IMR-90 (cell line): ENCODE measurements at regions not wholly inside any gene's neighbourhood (a gene's known extent, or its start where the extent isn't known, plus 50 kb on each side); places are given as distances from the start of the nearest gene placed in this dataset.

Experiments used
- ATAC-seq: fragments of 200-7000 bp; cut with Tn5 transposase; 2 replicates; pipeline ENCODE4 v1.9.1; 2020; ENCODE audit warnings: low read depth, mild to moderate bottlenecking, moderate library complexity
- BruUV-seq: library from RNA; stranded (reverse); fragments of 400-500 nt; replicated peaks from 2 replicates; lab custom pipeline; 2021; lab: Mats Ljungman, UMichigan
- CTCF ChIA-PET: fragments of 300-600 bp; formaldehyde crosslinking; extraction: SDS; loops from one replicate; lab custom pipeline; 2021; ENCODE audit warnings: antibody characterized with exemption; lab: Yijun Ruan, JAX
- POLR2A ChIA-PET: fragments of 300-600 bp; sonication (Branson Sonifier 250); formaldehyde crosslinking; loops from one replicate; lab custom pipeline; 2022; ENCODE audit warnings: antibody characterized with exemption; ENCODE audit not compliant: unreplicated experiment; lab: Charles Lee
- DNase-seq: peaks from one replicate; pipeline ENCODE4 v3.0.0; 2013
- H2AFZ ChIP-seq: replicated peaks from 2 replicates; pipeline ENCODE3; 2013; ENCODE audit warnings: low read length, mild to moderate bottlenecking; ENCODE audit not compliant: poor library complexity
- H2AK5ac ChIP-seq: 2 replicates; pipeline ENCODE4 v1.6.1; 2013; ENCODE audit warnings: low read depth, low read length, inconsistent platforms
- H2AK9ac ChIP-seq: replicated peaks from 2 replicates; pipeline ENCODE3; 2013; ENCODE audit warnings: mild to moderate bottlenecking, low read depth, low read length, moderate library complexity; ENCODE audit not compliant: poor library complexity
- H2BK120ac ChIP-seq: 2 replicates; pipeline ENCODE4 v1.6.1; 2013; ENCODE audit warnings: low read depth, low read length, inconsistent platforms
- H2BK15ac ChIP-seq: 3 replicates; pipeline ENCODE4 v1.6.1; 2013; ENCODE audit warnings: low read depth, low read length, inconsistent platforms
- H2BK20ac ChIP-seq: 2 replicates; pipeline ENCODE4 v1.6.1; 2013; ENCODE audit warnings: low read depth, mild to moderate bottlenecking, inconsistent platforms, low read length, moderate library complexity
- H2BK5ac ChIP-seq: 2 replicates; pipeline ENCODE4 v1.6.1; 2013; ENCODE audit warnings: mild to moderate bottlenecking, low read depth, low read length, inconsistent platforms; ENCODE audit not compliant: poor library complexity, severe bottlenecking
- H3K14ac ChIP-seq: replicated peaks from 2 replicates; pipeline ENCODE4 v1.6.1; 2013; ENCODE audit warnings: low read depth, low read length, inconsistent platforms
- H3K18ac ChIP-seq: 2 replicates; pipeline ENCODE4 v1.6.1; 2013; ENCODE audit warnings: low read depth, low read length, control low read depth
- H3K23ac ChIP-seq: 2 replicates; pipeline ENCODE4 v1.6.1; 2013; ENCODE audit warnings: low read depth, low read length, inconsistent platforms
- H3K27ac ChIP-seq: 2 replicates; pipeline ENCODE4 v1.5.1; 2013; ENCODE audit warnings: mild to moderate bottlenecking, control low read depth, low read length; ENCODE audit not compliant: insufficient read depth
- H3K27me3 ChIP-seq: 2 replicates; pipeline ENCODE4 v1.6.1; 2013; ENCODE audit warnings: low read length; ENCODE audit not compliant: control insufficient read depth, insufficient read depth
- H3K36me3 ChIP-seq: 2 replicates; pipeline ENCODE4 v1.6.1; 2013; ENCODE audit warnings: low read length, mixed read lengths; ENCODE audit not compliant: control insufficient read depth, insufficient read depth
- H3K4ac ChIP-seq: 2 replicates; pipeline ENCODE4 v1.6.1; 2013; ENCODE audit warnings: low read depth, low read length, inconsistent platforms
- H3K4me1 ChIP-seq: 2 replicates; pipeline ENCODE4 v1.6.1; 2013; ENCODE audit warnings: low read length, mixed read lengths; ENCODE audit not compliant: control insufficient read depth, insufficient read depth
- H3K4me2 ChIP-seq: 2 replicates; pipeline ENCODE4 v1.6.1; 2013; ENCODE audit warnings: low read depth, mild to moderate bottlenecking, control low read depth, low read length, moderate library complexity
- H3K4me3 ChIP-seq: 2 replicates; pipeline ENCODE4 v1.5.1; 2013; ENCODE audit warnings: low read depth, mild to moderate bottlenecking, control low read depth, low read length, moderate library complexity; ENCODE audit not compliant: insufficient read depth
- H3K56ac ChIP-seq: 2 replicates; pipeline ENCODE4 v1.6.1; 2013; ENCODE audit warnings: low read length, inconsistent platforms; ENCODE audit not compliant: insufficient read depth; ENCODE audit errors: extremely low read depth
- H3K79me1 ChIP-seq, 2 experiments: 2 replicates each; pipeline ENCODE4 v1.6.1; 2013; ENCODE audit warnings: low read length in 2 of 2, inconsistent platforms in 1 of 2, low read depth in 1 of 2
- H3K9ac ChIP-seq: 2 replicates; pipeline ENCODE4 v1.6.1; 2013; ENCODE audit warnings: low read depth, low read length, control low read depth
- H3K9me1 ChIP-seq: 2 replicates; pipeline ENCODE4 v1.6.1; 2013; ENCODE audit warnings: low read length, inconsistent platforms; ENCODE audit not compliant: insufficient read depth
- H3K9me3 ChIP-seq: 2 replicates; pipeline ENCODE4 v1.6.1; 2013; ENCODE audit warnings: low read length; ENCODE audit not compliant: control insufficient read depth, insufficient read depth
- H4K20me1 ChIP-seq: 2 replicates; pipeline ENCODE4 v1.6.1; 2013; ENCODE audit warnings: low read length, inconsistent platforms; ENCODE audit not compliant: insufficient read depth
- H4K5ac ChIP-seq: 2 replicates; pipeline ENCODE4 v1.6.1; 2013; ENCODE audit warnings: mild to moderate bottlenecking, low read depth, low read length, control low read depth
- H4K8ac ChIP-seq, 2 experiments: 2 replicates each; pipeline ENCODE4 v1.6.1; 2013; ENCODE audit warnings: low read depth in 2 of 2, low read length in 2 of 2, control low read depth in 1 of 2, inconsistent platforms in 1 of 2
- H4K91ac ChIP-seq: 2 replicates; pipeline ENCODE4 v1.6.1; 2013; ENCODE audit warnings: low read depth, low read length, inconsistent platforms; ENCODE audit not compliant: insufficient read depth
- BHLHE40 ChIP-seq: fragments of 150-350 bp; IDR thresholded peaks from 2 replicates; pipeline ENCODE4 v1.6.1; 2016; ENCODE audit warnings: mild to moderate bottlenecking, low read depth, low read length
- CEBPB ChIP-seq: IDR thresholded peaks from 2 replicates; pipeline ENCODE4 v1.6.1; 2012; ENCODE audit warnings: low read depth, low read length, improper control_type of control experiment
- CHD1 ChIP-seq: IDR thresholded peaks from 2 replicates; pipeline ENCODE4 v1.6.1; 2012; ENCODE audit warnings: low read depth, low read length, improper control_type of control experiment
- MAFK ChIP-seq: IDR thresholded peaks from 2 replicates; pipeline ENCODE4 v1.6.1; 2012; ENCODE audit warnings: low read depth, low read length, improper control_type of control experiment
- MAZ ChIP-seq: IDR thresholded peaks from 2 replicates; pipeline ENCODE4 v1.6.1; 2012; ENCODE audit warnings: low read depth, mild to moderate bottlenecking, low read length, improper control_type of control experiment, moderate library complexity, borderline replicate concordance
- MXI1 ChIP-seq: IDR thresholded peaks from 2 replicates; pipeline ENCODE4 v1.6.1; 2012; ENCODE audit warnings: low read depth, mild to moderate bottlenecking, low read length, moderate library complexity, borderline replicate concordance
- NFE2L2 ChIP-seq: fragments of 150-350 bp; IDR thresholded peaks from 2 replicates; pipeline ENCODE4 v1.6.1; 2016; ENCODE audit warnings: low read depth, mild to moderate bottlenecking, low read length
- POLR2A ChIP-seq: IDR thresholded peaks from 2 replicates; pipeline ENCODE4 v1.6.1; 2012; ENCODE audit warnings: mild to moderate bottlenecking, low read depth, low read length
- RAD21 ChIP-seq: IDR thresholded peaks from 2 replicates; pipeline ENCODE4 v1.6.1; 2012; ENCODE audit warnings: low read length, improper control_type of control experiment
- RCOR1 ChIP-seq: IDR thresholded peaks from 2 replicates; pipeline ENCODE4 v1.6.1; 2012; ENCODE audit warnings: mild to moderate bottlenecking, low read length, improper control_type of control experiment; ENCODE audit not compliant: insufficient replicate concordance
- RFX5 ChIP-seq: IDR thresholded peaks from 2 replicates; pipeline ENCODE4 v1.8.0; 2012; ENCODE audit warnings: low read depth, mild to moderate bottlenecking, low read length, moderate library complexity
- SMC3 ChIP-seq: fragments of 150-350 bp; IDR thresholded peaks from 2 replicates; pipeline ENCODE4 v1.6.1; 2016; ENCODE audit warnings: low read depth, mild to moderate bottlenecking, antibody characterized with exemption, low read length, moderate library complexity
- WGBS, 2 experiments: methylation state at CpG; one replicate each; pipeline versions ENCODE4 v1.1.5 to v1.1.7; 2013; ENCODE audit warnings: missing lambda C conversion rate in 2 of 2; ENCODE audit not compliant: insufficient read length in 1 of 2; ENCODE audit errors: extremely low coverage in 2 of 2; 5-methylcytosine and 5-hydroxymethylcytosine counted together
- dilution Hi-C: fragments of 300-500 bp; cut with HindIII; formaldehyde crosslinking; loops from one replicate; pipeline ENCODE4 v1.14.3; 2018; ENCODE audit warnings: low sequenced_read_pairs; ENCODE audit not compliant: unreplicated experiment
- in situ Hi-C: fragments of 300-500 bp; cut with MboI; formaldehyde crosslinking; loops from 3 replicates; pipeline ENCODE4 v1.14.3; 2019; ENCODE audit warnings: low sequenced_read_pairs, inconsistent platforms, mixed read lengths
- intact Hi-C: fragments of 100-400 bp; cut with micrococcal nuclease; formaldehyde crosslinking; loops from 2 replicates; pipeline ENCODE4 v1.10.0; 2022
- TF ChIP-seq, protein P1 (sequence below): fragments of 150-350 bp; IDR thresholded peaks from 2 replicates; pipeline ENCODE4 v1.6.1; 2017; ENCODE audit warnings: mild to moderate bottlenecking, antibody characterized with exemption, low read length, low read depth
- TF ChIP-seq, protein P2 (sequence below): fragments of 150-350 bp; IDR thresholded peaks from 2 replicates; pipeline ENCODE4 v1.6.1; 2016; ENCODE audit warnings: low read depth, mild to moderate bottlenecking, low read length, moderate library complexity, borderline replicate concordance

DNA sequence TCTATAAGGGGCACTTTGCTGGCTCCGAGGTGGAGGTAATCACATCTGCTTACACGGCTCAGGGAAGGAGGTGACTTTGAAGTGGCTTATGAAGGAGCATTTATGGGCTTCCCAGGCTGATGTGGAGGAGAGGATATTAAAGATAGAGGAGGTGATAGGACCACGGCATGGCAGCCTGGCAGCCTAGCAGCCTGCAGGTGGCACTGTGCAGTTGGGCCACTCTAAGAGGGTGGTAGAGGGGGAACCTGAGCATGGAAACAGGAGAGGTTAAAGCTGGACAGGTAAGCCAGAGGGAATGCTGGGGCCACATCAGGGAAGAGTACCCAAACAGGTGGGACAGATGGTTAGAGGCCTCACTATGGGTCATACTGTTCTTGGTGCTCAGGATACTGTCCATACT, 375.0 kb downstream of the WDR72 start:
- no peak overlapping the region for H2AFZ ChIP-seq
- ChIA-PET POLR2A (no interaction called here), CTCF (no interaction called here)
- no peak overlapping the region for H4K8ac ChIP-seq
- no peaks in the 10 kb centered on the region for H3K79me1 ChIP-seq
- H2AK5ac ChIP-seq, result no peak overlapping the region
- no peaks in the 10 kb centered on the region for H3K4me1 ChIP-seq
- no peak overlapping the region for H4K5ac ChIP-seq
- H3K56ac ChIP-seq, result no peak overlapping the region
- no peaks in the 10 kb centered on the region for H3K27me3 ChIP-seq
- no TSS peak for BruUV-seq
- intact Hi-C loops (no loop called here), dilution Hi-C loops (no loop called here), in situ Hi-C loops (no loop called here)
- no peaks in the 10 kb centered on the region for H4K20me1 ChIP-seq
- H2BK20ac ChIP-seq, result no peak overlapping the region
- no peak overlapping the region for H3K4me3 ChIP-seq
- no peak overlapping the region for H2AK9ac ChIP-seq
- H3K9ac ChIP-seq, result no peak overlapping the region
- H3K4ac ChIP-seq, result no peak overlapping the region
- H3K9me1 ChIP-seq, result no peaks in the 10 kb centered on the region
- no peak overlapping the region for H3K23ac ChIP-seq
- no peak overlapping the region for H2BK15ac ChIP-seq
- TF ChIP-seq, protein P1, sequence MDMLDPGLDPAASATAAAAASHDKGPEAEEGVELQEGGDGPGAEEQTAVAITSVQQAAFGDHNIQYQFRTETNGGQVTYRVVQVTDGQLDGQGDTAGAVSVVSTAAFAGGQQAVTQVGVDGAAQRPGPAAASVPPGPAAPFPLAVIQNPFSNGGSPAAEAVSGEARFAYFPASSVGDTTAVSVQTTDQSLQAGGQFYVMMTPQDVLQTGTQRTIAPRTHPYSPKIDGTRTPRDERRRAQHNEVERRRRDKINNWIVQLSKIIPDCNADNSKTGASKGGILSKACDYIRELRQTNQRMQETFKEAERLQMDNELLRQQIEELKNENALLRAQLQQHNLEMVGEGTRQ, result no peak
- no peak for TF ChIP-seq MAZ
- no peak for TF ChIP-seq RCOR1
- no peak for TF ChIP-seq MAFK
- TF ChIP-seq CHD1, result no peak
- TF ChIP-seq RAD21, result no peak
- TF ChIP-seq SMC3, result no peak
- TF ChIP-seq, protein P2, sequence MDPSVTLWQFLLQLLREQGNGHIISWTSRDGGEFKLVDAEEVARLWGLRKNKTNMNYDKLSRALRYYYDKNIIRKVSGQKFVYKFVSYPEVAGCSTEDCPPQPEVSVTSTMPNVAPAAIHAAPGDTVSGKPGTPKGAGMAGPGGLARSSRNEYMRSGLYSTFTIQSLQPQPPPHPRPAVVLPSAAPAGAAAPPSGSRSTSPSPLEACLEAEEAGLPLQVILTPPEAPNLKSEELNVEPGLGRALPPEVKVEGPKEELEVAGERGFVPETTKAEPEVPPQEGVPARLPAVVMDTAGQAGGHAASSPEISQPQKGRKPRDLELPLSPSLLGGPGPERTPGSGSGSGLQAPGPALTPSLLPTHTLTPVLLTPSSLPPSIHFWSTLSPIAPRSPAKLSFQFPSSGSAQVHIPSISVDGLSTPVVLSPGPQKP, result no peak
- no peak for TF ChIP-seq MXI1
- no peak for TF ChIP-seq RFX5
- no peak for TF ChIP-seq BHLHE40
- no peak for TF ChIP-seq CEBPB
- TF ChIP-seq POLR2A, result no peak
- no peak for TF ChIP-seq NFE2L2
- no peaks in the 10 kb centered on the region for H3K36me3 ChIP-seq
- no peak overlapping the region for H2BK5ac ChIP-seq
- WGBS, 2 experiments, result no CpG with 5 or more reads among the region's 3 CpGs
- H3K18ac ChIP-seq, result no peak overlapping the region
- peaks cover 28% of the 10 kb centered on the region for H3K9me3 ChIP-seq
- H3K4me2 ChIP-seq, result no peak overlapping the region
- H2BK120ac ChIP-seq, result no peak overlapping the region
- no peak overlapping the region for H4K91ac ChIP-seq
- no peak for ATAC-seq
- DNase-seq, result no peak
- H3K14ac ChIP-seq, result no peak overlapping the region
- no peak overlapping the region for H3K27ac ChIP-seq
